ENCODE measurements at regions not wholly inside any gene's neighbourhood (a gene's known extent, or its start where the extent isn't known, plus 50 kb on each side); places are given as distances from the start of the nearest gene placed in this dataset.
A peak's percentile ranks its signal among the peaks of the same experiment; 100 is the strongest.
"Not testable (repeated sequence)": the region's sequence is repeated elsewhere in the genome, so short reads cannot be mapped to it uniquely, and the experiment has no call there.

GRCh38 chr7:34430456-34430855 is 227.6 kb upstream of the NPSR1 start:
- in situ Hi-C loops (cut with HindIII; ENCODE audit: low pct_ligation_motif_present, low pct_unique_long_range_greater_than_20kb, low sequenced_read_pairs), result no loop called here
- DNase-seq, result peak; percentile 49

DNA sequence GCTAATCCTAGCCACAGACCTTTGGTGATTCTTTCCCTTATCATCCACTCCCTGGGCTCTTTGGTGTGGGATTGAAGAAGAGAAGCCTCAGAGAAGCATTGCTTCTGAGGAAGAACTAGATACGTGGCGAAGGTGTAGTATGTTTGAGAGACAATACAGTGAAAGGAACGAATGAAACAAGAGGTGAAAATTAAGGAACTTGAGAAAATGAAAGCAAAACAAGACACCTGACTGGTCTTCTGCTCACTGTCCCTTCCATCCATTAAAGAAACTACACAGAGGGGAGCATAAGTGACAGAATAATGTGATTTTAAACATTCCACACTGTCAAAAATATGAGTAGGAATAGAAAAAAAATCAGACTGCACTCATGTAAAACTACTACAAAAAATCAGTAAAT is 219.6 kb upstream of the NPSR1 start:
- DNase-seq, result no peak
- in situ Hi-C loops (cut with HindIII; ENCODE audit: low pct_ligation_motif_present, low pct_unique_long_range_greater_than_20kb, low sequenced_read_pairs), result no loop called here

- no peak for DNase-seq
- in situ Hi-C loops (cut with HindIII; ENCODE audit: low pct_ligation_motif_present, low pct_unique_long_range_greater_than_20kb, low sequenced_read_pairs), result no loop called here
Observed at GRCh38 chr7:34445653-34446052, 212.4 kb upstream of the NPSR1 start.

DNA sequence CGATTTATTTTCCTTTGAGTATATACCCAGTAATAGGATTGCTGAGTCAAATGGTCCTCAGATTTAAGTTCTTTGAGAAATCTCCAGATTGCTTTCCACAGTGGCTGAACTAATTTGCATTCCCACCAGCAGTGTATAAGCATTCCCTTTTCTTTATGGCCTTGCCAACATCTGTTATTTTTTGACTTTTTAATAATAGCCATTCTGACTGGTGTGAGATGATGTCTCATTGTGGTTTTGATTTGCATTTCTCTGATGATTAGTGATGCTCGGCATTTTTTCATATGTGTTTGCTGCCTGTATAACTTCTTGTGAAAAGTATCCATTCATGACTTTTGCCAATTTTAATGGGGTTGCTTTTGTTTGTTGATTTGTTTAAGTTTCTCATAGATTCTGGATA is 209.5 kb upstream of the NPSR1 start:
- in situ Hi-C loops (cut with HindIII; ENCODE audit: low pct_ligation_motif_present, low pct_unique_long_range_greater_than_20kb, low sequenced_read_pairs); DNase-seq: not testable (repeated sequence)

DNA sequence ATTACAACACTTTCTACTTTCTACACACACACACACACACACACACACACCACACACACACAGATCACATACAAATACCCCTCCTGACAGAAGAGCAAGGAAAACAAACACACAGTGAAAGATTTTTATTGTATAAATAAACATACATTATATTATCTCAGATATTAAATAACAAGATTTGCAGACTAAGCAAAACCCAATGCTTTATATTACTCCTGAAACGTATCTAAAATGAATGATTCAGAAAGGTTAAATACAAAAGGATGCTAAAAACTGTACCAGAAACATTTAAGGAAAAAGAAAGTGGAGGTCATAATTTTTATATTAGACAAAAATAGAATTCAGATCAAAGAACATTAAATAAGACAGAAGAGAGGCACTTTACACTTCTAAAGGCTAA is 208.3 kb upstream of the NPSR1 start:
- no peak for DNase-seq
- in situ Hi-C loops (cut with HindIII; ENCODE audit: low pct_ligation_motif_present, low pct_unique_long_range_greater_than_20kb, low sequenced_read_pairs), result no loop called here

DNA sequence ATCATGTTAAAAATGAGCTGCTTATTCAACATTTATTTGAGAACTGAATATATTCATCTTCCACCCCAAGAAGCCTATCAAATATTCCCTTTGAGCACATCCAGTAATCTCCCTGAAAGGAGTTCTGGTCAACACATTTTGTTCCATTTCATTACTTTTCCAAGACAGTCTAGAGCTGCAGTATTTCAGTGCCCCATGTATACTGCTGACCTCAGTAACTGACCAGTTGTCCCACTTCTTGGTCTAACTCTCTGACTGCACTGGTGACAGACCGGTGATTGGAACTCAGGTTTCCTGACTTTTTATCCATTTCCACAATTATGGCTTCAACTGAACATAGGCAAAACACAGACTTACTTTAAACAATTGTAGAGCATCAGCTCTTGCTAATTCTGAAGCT is 206.8 kb upstream of the NPSR1 start:
- in situ Hi-C loops (cut with HindIII; ENCODE audit: low pct_ligation_motif_present, low pct_unique_long_range_greater_than_20kb, low sequenced_read_pairs), result no loop called here
- no peak for DNase-seq

DNA sequence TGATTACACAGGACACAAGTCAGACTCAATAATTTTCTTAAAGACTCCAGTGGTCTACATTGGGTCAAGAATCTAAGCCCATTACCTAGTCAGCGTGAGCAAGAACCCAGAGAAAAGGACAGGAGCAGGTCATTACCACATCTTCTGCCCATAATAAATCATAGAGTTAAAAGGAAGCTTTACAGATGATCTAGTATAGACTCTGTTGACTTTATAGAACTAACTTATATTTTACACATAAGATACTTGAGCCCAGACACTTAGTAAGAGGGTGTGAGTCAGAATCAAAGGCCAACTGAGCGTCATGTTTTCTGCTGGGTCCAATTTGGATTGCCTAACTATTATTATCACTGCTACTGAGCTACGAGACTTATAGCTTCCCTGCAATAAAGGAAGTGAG is 206.1 kb upstream of the NPSR1 start:
- no peak for DNase-seq
- in situ Hi-C loops (cut with HindIII; ENCODE audit: low pct_ligation_motif_present, low pct_unique_long_range_greater_than_20kb, low sequenced_read_pairs), result no loop called here

GRCh38 chr7:34452363-34452762 is 205.7 kb upstream of the NPSR1 start:
- in situ Hi-C loops (cut with HindIII; ENCODE audit: low pct_ligation_motif_present, low pct_unique_long_range_greater_than_20kb, low sequenced_read_pairs), result no loop called here
- no peak for DNase-seq

DNA sequence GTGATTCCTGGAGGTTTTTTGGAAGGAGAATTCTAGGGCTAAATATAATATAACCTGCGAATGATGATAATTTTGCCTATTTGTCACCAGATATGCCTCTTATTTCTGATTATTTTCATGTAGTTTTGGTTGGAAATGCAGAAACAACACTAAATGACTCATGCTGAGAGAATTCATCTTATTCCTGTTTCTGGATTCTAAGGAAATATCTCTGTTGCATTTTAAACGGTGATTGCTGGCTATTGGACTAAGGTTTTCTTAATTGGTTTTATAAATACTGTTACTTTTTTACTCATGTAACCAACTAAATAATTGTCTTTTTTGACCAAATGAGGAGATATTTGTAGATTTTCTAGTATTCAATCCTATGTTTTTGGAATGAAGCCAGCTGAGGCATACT is 204.9 kb upstream of the NPSR1 start:
- in situ Hi-C loops (cut with HindIII; ENCODE audit: low pct_ligation_motif_present, low pct_unique_long_range_greater_than_20kb, low sequenced_read_pairs), result no loop called here
- peak; percentile 21 for DNase-seq

DNA sequence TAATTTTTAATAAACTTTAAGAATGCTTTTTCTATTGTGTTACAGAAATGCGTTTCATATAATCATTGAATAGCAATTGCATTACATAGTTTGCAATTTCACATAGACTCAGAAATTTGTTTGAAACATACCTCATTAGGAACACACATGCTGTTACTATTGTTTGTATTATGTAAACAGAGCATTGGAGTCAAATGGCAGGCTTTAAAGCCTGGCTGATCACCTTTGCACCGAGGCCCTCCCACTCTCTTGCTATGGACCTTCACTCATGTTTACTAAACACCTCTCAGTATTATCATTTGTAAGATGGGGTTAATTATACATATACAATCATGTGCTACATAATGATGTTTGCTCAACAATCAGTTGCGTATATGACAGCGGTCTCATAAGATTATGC is 203.6 kb upstream of the NPSR1 start:
- no peak for DNase-seq
- in situ Hi-C loops (cut with HindIII; ENCODE audit: low pct_ligation_motif_present, low pct_unique_long_range_greater_than_20kb, low sequenced_read_pairs), result no loop called here

DNA sequence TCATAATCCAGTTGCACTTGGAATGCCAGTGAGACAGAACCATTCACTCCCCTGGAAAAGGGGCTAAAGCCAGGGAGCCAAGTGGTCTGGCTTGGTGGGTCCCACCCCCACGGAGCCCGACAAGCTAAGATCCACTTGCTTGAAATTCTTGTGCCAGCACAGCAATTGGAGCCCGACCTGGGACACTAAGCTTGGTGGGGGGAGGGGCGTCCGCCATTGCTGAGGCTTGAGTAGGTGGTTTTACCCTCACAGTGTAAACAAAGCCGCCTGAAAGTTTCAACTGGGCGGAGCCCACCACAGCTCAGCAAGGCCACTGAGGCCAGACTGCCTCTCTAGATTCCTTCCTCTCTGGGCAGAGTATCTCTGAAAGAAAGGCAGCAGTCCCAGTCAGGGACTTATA is 200.7 kb upstream of the NPSR1 start:
- in situ Hi-C loops (cut with HindIII; ENCODE audit: low pct_ligation_motif_present, low pct_unique_long_range_greater_than_20kb, low sequenced_read_pairs), result no loop called here
- no peak for DNase-seq

GRCh38 chr7:34463830-34464229 is 194.2 kb upstream of the NPSR1 start:
- peak; percentile 15 for DNase-seq
- in situ Hi-C loops (cut with HindIII; ENCODE audit: low pct_ligation_motif_present, low pct_unique_long_range_greater_than_20kb, low sequenced_read_pairs), result no loop called here

DNA sequence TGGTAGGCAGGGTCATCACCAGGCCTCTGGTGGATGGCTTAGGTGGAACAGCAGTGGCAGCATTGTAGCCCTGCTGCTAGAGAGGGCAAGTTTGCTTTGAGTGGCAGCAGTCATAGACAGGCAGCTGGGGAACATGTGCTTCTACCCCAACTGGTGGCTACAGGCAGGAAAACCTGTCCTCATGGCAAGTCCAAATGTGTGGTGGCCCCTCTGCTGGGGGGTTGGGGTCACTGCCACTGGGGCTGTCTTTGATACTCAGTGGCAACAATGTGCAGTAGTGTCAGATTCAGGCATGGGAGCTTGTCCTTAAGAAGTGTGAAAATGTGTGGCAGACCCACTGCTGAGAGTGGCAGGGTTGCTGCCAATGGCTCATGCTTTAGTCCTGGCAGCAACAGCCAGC is 186.2 kb upstream of the NPSR1 start:
- no peak for DNase-seq
- in situ Hi-C loops (cut with HindIII; ENCODE audit: low pct_ligation_motif_present, low pct_unique_long_range_greater_than_20kb, low sequenced_read_pairs), result no loop called here

GRCh38 chr7:34486371-34486770 is 171.6 kb upstream of the NPSR1 start:
- in situ Hi-C loops (cut with HindIII; ENCODE audit: low pct_ligation_motif_present, low pct_unique_long_range_greater_than_20kb, low sequenced_read_pairs), result no loop called here
- DNase-seq, result no peak

- DNase-seq, result no peak
- in situ Hi-C loops (cut with HindIII; ENCODE audit: low pct_ligation_motif_present, low pct_unique_long_range_greater_than_20kb, low sequenced_read_pairs), result no loop called here
Observed at GRCh38 chr7:34487391-34488115, 170.5 kb upstream of the NPSR1 start.

GRCh38 chr7:34488766-34489165 is 169.3 kb upstream of the NPSR1 start:
- DNase-seq, result no peak
- in situ Hi-C loops (cut with HindIII; ENCODE audit: low pct_ligation_motif_present, low pct_unique_long_range_greater_than_20kb, low sequenced_read_pairs), result no loop called here

- no peak for DNase-seq
Observed at GRCh38 chr7:34491899-34492298, 166.1 kb upstream of the NPSR1 start.

GRCh38 chr7:34493752-34494151 is 164.3 kb upstream of the NPSR1 start:
- DNase-seq, result no peak
- in situ Hi-C loops (cut with HindIII; ENCODE audit: low pct_ligation_motif_present, low pct_unique_long_range_greater_than_20kb, low sequenced_read_pairs), result no loop called here

More at GRCh38 chr7:34491899-34492298, 166.1 kb upstream of the NPSR1 start:
- in situ Hi-C loops (cut with HindIII; ENCODE audit: low pct_ligation_motif_present, low pct_unique_long_range_greater_than_20kb, low sequenced_read_pairs), result no loop called here

DNA sequence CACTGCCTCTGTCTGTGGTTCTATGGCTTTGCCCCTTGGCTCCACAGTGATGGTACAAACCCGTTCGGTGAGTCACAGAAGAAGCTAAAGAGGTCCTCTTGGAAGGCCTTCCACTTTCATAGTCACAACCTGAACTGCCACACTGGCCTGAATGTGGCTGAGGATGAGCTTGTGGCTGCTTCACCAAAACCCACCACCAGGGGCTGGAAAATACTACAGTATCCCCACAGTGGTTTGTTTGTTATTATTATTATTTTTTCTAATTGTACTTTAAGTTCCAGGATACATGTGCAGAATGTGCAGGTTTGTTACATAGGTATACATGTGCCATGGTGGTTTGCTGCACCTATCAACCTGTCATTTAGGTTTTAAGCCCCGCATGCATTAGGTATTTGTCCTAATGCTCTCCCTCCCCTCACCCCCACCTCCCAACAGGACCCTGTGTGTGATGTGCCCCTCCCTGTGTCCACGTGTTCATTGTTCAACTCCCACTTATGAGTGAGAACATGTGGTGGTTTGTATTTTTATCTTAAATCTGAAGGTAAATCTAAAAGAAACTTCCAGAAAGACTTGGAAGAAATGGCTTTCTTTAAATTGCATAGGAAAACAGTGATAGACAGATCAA is 160.8 kb upstream of the NPSR1 start:
- in situ Hi-C loops (cut with HindIII; ENCODE audit: low pct_ligation_motif_present, low pct_unique_long_range_greater_than_20kb, low sequenced_read_pairs), result no loop called here
- DNase-seq, result peak; percentile 24

GRCh38 chr7:34501156-34501555 is 156.9 kb upstream of the NPSR1 start:
- no peak for DNase-seq
- in situ Hi-C loops (cut with HindIII; ENCODE audit: low pct_ligation_motif_present, low pct_unique_long_range_greater_than_20kb, low sequenced_read_pairs), result no loop called here
